IPS-18c (cell line): ENCODE measurements at regions not wholly inside any gene's neighbourhood (a gene's known extent, or its start where the extent isn't known, plus 50 kb on each side); places are given as distances from the start of the nearest gene placed in this dataset.
"Not testable (repeated sequence)": the region's sequence is repeated elsewhere in the genome, so short reads cannot be mapped to it uniquely, and the experiment has no call there.

Experiments used
- H3K4me3 ChIP-seq: 2 replicates; pipeline ENCODE4 v1.7.0; 2013; ENCODE audit warnings: low read depth, mild to moderate bottlenecking, low read length, moderate library complexity; ENCODE audit not compliant: insufficient read depth
- H3K9me3 ChIP-seq: one replicate; pipeline ENCODE4 v1.6.1; 2013; ENCODE audit warnings: mild to moderate bottlenecking, low read length, moderate library complexity; ENCODE audit not compliant: control insufficient read depth, insufficient read depth

GRCh38 chr5:166726406-166726805 lies 1565.0 kb upstream of the WWC1 start:
- Histone ChIP-seq H3K4me3 (no peak overlapping the region), H3K9me3 (no peaks in the 10 kb centered on the region)

- H3K4me3 ChIP-seq, H3K9me3 ChIP-seq: not testable (repeated sequence)
Measured at GRCh38 chr5:166742951-166743350, 1548.5 kb upstream of the WWC1 start.

- H3K9me3 ChIP-seq: no peaks in the 10 kb centered on the region
- H3K4me3 ChIP-seq: no peak overlapping the region
Measured at GRCh38 chr5:166746506-166746905, 1544.9 kb upstream of the WWC1 start.

DNA sequence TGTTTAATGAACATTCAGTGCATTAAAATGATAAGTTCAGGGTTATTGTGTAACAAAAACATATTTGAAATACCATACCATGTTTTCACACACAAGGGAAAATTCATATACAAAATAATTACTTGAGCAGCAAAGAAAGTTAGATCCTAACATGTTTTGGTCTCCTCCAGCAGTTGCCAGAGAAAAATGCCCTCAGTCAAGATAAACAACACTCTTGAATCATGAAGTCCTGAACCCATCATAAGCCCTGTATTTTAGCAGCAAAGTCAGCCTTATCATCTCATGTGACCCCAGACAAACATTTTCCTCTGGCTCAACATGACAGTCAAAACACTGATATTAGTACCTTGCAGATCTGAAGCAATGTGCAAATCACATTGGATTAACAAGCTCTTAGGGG lies 1541.1 kb upstream of the WWC1 start:
- no peaks in the 10 kb centered on the region for H3K9me3 ChIP-seq
- no peak overlapping the region for H3K4me3 ChIP-seq

DNA sequence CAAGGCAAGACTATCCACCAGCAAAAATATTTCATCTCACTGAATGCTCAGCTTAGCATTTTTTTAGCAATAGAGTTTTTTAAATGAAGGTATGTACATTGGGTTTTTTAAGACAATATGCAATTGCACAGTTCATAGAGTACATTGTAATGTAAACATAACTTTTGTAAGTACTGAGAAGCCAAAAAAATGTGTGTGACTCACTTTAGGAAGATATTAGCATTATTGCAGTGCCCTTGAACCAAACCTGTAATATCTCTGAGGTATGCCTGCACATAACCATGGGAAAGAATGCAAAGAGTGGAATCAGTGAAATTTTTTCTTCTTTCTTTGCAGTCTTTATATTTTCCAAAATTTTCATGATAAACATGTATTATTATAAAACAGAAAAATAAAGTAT lies 1533.3 kb upstream of the WWC1 start:
- H3K9me3 ChIP-seq: no peaks in the 10 kb centered on the region

GRCh38 chr5:166767858-166768257 lies 1523.6 kb upstream of the WWC1 start:
- H3K9me3 ChIP-seq: no peaks in the 10 kb centered on the region
- H3K4me3 ChIP-seq: no peak overlapping the region

More for the DNA sequence above, 1533.3 kb upstream of the WWC1 start:
- no peak overlapping the region for H3K4me3 ChIP-seq

GRCh38 chr5:166768536-166768935 lies 1522.9 kb upstream of the WWC1 start:
- no peaks in the 10 kb centered on the region for H3K9me3 ChIP-seq
- H3K4me3 ChIP-seq: no peak overlapping the region

DNA sequence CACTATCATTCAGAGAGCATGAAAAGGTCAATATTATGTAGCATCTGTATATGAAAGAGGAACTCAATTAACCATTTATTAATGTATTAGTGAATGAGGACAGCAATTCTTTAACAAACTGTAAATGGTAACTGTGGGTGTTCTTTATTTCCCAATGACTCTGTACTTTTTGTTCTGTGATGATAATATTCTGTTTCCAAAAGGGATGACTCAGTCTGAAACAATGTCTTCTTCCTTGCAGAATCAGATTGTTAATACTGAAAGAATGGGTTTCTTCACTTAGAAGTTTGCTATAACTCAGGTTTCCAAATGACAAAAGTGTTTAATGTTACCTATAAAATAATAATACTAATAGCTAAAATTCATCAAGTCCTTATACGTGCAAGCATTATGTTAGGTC lies 1518.7 kb upstream of the WWC1 start:
- H3K9me3 ChIP-seq: no peaks in the 10 kb centered on the region

DNA sequence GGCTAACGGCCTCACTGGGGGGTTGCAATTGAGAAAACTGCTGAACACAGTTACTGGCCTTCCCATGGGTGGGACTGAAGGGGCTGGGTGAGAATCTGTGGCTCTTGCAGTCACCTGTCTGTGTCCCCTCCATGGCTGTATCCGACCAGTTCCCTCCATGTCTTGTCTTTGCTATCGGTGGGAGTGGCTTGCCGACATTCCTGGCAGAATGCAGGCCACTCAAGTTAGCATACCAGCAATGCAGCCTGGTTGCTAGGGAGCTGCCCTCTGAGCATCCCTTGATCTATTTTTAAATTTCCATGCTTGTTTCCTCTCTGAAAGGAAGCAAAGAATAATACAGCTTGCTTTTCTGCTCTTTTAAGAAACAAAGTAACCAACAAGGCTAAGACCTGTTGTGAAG lies 1509.7 kb upstream of the WWC1 start:
- Histone ChIP-seq H3K4me3 (no peak overlapping the region), H3K9me3 (peaks cover 2% of the 10 kb centered on the region)

More for the DNA sequence above, 1518.7 kb upstream of the WWC1 start:
- H3K4me3 ChIP-seq: no peak overlapping the region

- H3K9me3 ChIP-seq: peaks cover 2% of the 10 kb centered on the region
- H3K4me3 ChIP-seq: no peak overlapping the region
Measured at GRCh38 chr5:166784545-166785078, 1506.8 kb upstream of the WWC1 start.

GRCh38 chr5:166786178-166786577 lies 1505.3 kb upstream of the WWC1 start:
- Histone ChIP-seq H3K9me3 (peaks cover 2% of the 10 kb centered on the region), H3K4me3 (no peak overlapping the region)

DNA sequence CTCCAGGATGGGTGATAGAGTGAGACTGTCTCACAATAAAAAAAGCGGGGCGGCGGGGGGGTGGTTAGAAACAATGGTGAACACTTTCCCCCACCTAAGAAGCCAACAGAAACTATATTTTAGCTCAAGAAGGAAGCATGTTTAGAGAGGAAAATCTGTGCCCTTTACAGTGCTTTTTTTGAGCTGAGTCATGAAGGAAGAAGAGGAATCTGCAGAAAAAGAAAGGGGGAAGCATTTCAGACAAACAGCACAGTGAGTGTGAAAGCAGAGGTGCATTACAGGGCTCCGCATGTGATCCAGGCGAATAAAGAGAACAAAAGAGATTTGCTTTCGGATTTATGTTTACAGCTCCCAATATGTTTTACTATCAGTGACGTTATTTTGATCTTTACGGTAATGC lies 1504.6 kb upstream of the WWC1 start:
- Histone ChIP-seq H3K9me3 (no peaks in the 10 kb centered on the region), H3K4me3 (no peak overlapping the region)

DNA sequence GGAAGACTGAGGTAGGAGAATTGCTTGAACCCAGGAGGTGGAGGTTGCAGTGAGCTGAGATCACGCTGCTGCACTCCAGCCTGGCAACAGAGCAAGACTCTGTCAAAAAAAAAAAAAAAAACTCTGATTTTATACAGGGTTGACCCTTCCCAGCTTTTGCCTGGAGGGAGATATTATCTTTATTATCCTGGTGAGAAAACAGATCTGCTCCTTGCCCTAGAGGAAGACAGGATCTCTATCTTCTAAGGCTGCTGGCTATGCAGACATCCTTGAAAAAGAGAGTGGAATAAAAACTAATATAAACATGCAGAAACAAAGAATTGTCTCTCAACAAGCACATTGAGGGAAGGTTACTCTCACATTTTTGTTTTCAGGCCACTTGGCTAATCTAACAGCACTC lies 1503.4 kb upstream of the WWC1 start:
- H3K9me3 ChIP-seq: no peaks in the 10 kb centered on the region
- no peak overlapping the region for H3K4me3 ChIP-seq

DNA sequence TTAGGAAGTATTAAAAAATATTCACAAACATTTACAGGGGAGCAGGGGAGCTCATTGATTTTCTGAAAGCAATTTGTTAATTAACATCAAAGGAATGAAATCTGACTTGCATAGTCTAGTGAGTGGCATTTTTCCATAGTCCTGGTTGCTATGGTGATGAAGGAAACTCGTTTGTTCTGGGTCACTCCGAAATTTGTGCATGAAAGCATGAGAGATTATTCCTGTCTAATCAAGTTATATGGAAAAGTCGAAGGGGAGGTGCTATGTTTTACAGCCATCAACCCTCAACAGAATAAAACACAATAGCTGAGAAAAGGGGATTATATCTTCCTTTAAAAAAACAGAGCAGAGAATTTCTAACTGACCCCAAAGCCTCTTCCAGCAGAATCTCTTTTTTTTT lies 1495.7 kb upstream of the WWC1 start:
- Histone ChIP-seq H3K9me3 (no peaks in the 10 kb centered on the region), H3K4me3 (no peak overlapping the region)

DNA sequence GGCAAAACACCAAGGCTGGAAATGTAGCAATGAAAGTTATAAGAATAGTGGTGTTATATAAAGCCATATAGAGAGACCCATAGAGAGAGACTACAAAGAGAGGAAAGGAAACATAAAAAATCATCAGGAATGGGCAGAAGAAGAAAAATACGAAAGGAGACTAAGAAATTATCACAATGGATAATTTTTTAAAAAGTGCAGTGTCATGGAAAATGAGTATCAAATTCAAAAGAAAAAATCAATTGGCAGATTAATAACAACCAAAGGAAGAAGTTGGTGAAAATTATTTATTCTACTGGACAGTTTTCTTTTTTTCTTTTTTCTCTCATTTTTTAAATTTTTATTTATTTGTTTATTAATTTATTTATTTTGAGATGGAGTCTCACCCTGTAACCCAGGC lies 1488.4 kb upstream of the WWC1 start:
- peaks cover 3% of the 10 kb centered on the region for H3K9me3 ChIP-seq
- no peak overlapping the region for H3K4me3 ChIP-seq

DNA sequence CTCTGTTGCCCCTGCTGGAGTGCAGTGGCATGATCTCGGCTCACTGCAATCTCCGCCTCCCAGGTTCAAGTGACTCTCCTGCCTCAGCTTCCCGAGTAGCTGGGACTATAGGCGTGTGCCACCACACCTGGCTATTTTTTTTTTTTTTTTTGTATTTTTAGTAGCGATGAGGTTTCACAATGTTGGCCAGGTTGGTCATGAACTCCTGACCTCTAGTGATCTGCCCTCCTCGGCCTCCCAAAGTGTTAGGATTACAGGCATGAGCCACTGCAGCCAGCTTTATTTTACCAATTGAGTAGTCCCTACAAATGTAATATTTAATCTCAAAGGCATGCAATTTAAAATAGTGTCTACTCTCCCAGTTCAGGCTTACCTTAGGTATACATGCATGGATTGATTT lies 1487.2 kb upstream of the WWC1 start:
- not testable (repeated sequence) for H3K9me3 ChIP-seq, H3K4me3 ChIP-seq

- H3K4me3 ChIP-seq, H3K9me3 ChIP-seq: not testable (repeated sequence)
Measured at GRCh38 chr5:166804693-166805092, 1486.8 kb upstream of the WWC1 start.

GRCh38 chr5:166810093-166810658 lies 1481.3 kb upstream of the WWC1 start:
- not testable (repeated sequence) for H3K4me3 ChIP-seq, H3K9me3 ChIP-seq

DNA sequence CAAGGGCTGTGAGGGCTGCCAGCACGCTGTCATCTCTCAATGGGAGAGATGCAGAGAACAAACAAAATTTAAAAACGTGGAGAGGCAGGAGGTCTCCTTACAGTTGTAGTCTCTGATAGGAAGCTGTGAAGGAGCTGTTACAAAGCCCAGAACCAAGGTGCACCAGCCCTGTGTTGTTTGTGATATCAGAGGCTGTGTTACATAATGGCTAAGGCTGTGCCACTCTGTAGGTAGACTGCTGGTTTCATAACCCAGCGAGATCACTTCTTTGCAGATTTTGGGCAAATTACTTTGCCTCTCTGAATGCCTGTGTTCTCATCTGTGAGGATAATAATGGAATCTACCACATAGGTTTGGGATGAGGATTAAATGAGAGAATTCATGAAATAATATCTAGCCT lies 1480.7 kb upstream of the WWC1 start:
- Histone ChIP-seq H3K4me3 (no peak overlapping the region), H3K9me3 (peaks cover 3% of the 10 kb centered on the region)
